ENCODE measurements at regions not wholly inside any gene's neighbourhood (a gene's known extent, or its start where the extent isn't known, plus 50 kb on each side); places are given as distances from the start of the nearest gene placed in this dataset.

GRCh38 chr22:44616882-44617655 is 84.9 kb upstream of the PRR5 start:
- H3K4me3 ChIP-seq (ENCODE audit: low read depth, low read length), result no peak overlapping the region
- TF ChIP-seq CTCF (IDR thresholded peaks at IDR 0.05; ENCODE audit: insufficient read depth, low read length), result no peak
- DNase-seq (ENCODE audit: low read depth), result no peak

DNA sequence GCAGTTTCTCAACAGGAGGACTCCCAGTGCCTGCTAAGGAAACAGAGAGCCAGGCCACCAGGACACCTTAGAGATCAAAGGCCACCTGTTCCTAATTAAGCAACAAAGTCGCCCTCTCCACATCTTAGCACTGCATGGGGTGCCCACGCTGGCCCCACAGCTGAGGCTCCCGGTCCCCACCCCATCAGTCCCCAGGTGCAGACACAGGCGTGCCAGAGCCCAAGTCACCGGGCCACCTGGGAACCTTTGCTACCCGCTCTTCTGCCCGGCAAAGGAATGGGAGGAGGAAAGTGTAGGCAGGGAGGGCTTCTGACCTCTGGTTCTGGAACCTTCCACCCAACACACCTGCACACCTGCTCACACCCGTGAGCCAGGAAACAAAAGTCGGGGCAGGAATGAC is 85.5 kb upstream of the PRR5 start:
- no peak for DNase-seq (ENCODE audit: low read depth)
- TF ChIP-seq CTCF (IDR thresholded peaks at IDR 0.05; ENCODE audit: insufficient read depth, low read length), result no peak
- no peak overlapping the region for H3K4me3 ChIP-seq (ENCODE audit: low read depth, low read length)

DNA sequence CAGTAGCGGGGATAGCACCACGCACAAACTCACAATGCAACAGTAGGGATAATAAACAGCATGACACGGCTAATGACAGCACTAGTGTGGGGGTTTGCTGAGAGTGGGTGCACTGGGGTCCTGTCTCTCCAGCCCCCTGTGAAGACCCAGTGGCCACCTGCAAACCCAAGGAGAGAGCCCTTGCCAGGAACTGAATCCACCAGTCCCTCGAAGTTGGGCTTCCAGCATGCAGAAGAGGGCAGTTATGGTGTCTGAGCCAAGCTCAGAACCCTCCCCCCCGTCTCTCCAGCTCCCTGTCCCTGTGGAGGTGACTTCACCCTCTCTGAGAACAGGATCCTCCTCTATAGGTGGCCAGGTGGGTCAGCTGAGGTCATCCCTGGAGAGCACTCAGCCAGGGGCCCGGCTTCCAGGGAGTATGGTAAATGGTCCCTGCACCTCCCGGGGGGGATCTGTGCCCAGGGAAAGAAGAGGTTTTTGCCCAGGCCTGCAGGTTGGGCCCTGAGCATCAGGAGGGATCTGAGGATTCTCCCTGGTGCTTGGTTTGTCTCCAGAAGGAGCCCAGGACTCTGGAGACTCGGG is 86.3 kb upstream of the PRR5 start:
- no peak for DNase-seq (ENCODE audit: low read depth)
- TF ChIP-seq CTCF (IDR thresholded peaks at IDR 0.05; ENCODE audit: insufficient read depth, low read length), result no peak
- H3K4me3 ChIP-seq (ENCODE audit: low read depth, low read length), result no peak overlapping the region

DNA sequence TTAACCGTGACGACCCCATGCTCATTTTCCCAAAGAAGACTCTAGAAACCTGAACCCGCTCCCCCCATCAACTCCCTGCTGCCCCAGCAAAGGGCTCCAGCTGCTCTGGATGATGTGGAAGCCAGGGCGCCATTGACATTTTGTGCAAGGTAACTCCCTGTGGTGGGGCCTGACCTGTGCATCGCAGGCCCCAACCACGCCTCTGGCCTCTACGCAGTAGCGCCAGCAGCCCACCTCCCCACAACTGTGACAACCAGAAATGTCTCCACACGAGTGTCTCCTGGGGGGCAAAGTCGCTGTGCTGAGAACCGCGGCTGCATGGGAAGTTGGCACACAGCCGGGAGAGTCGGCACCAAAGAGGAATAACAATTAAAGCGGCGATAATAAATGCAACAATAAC is 86.9 kb upstream of the PRR5 start:
- H3K4me3 ChIP-seq (ENCODE audit: low read depth, low read length), result no peak overlapping the region
- no peak for TF ChIP-seq CTCF (IDR thresholded peaks at IDR 0.05; ENCODE audit: insufficient read depth, low read length)
- DNase-seq (ENCODE audit: low read depth), result no peak

GRCh38 chr22:44613196-44613595 is 88.8 kb upstream of the PRR5 start:
- no peak for TF ChIP-seq CTCF (IDR thresholded peaks at IDR 0.05; ENCODE audit: insufficient read depth, low read length)

GRCh38 chr22:44611880-44612496 is 90.0 kb upstream of the PRR5 start:
- no peak for DNase-seq (ENCODE audit: low read depth)
- no peak for TF ChIP-seq CTCF (IDR thresholded peaks at IDR 0.05; ENCODE audit: insufficient read depth, low read length)
- H3K4me3 ChIP-seq (ENCODE audit: low read depth, low read length), result no peak overlapping the region

More at GRCh38 chr22:44613196-44613595, 88.8 kb upstream of the PRR5 start:
- H3K4me3 ChIP-seq (ENCODE audit: low read depth, low read length), result no peak overlapping the region
- DNase-seq (ENCODE audit: low read depth), result no peak
